ENCODE measurements at regions not wholly inside any gene's neighbourhood (a gene's known extent, or its start where the extent isn't known, plus 50 kb on each side); places are given as distances from the start of the nearest gene placed in this dataset.

DNA sequence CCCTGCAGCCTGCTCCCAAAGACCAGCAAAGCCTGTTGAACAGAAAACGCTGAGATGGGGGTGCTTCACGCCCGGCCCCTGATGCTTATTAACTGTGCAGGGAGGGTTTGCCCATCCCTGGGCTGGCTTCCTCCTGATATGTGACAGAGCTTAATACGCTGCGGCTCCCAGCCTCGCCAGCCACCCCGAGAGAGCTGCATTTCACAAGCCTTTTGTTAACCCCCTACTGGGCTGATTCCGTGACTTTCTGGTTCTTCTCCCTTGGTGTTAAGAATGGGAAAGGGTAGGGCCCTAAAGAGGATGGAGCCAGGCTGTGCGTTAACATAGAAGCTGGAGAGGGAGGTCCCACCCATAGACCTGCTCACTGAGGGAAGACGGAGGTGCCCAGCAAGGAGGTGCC lies 211.8 kb downstream of the ENGASE start:
- DNase-seq (no peak), FAIRE-seq (no peak)
- Histone ChIP-seq H3K36me3 (ENCODE audit: control insufficient read depth in 2 of 3, insufficient read depth in 3 of 3, low read length in 3 of 3) (no peaks in the 10 kb centered on the region), H3K27me3 (ENCODE audit: control insufficient read depth, insufficient read depth, low read length) (peaks cover 4% of the 10 kb centered on the region), H3K9me3 (ENCODE audit: control insufficient read depth in 2 of 3, insufficient read depth in 1 of 3, low read length in 3 of 3) (no peaks in the 10 kb centered on the region), H3K27ac (ENCODE audit: low read depth in 2 of 2, low read length in 2 of 2) (no peak overlapping the region), H3K4me3 (ENCODE audit: low read length in 3 of 3) (no peak overlapping the region), H3K9ac (ENCODE audit: low read length in 3 of 3) (no peak overlapping the region), H3K4me1 (ENCODE audit: control insufficient read depth in 2 of 3, insufficient read depth in 2 of 3, low read depth in 1 of 3, low read length in 3 of 3) (no peaks in the 10 kb centered on the region)
- TF ChIP-seq, protein P1, sequence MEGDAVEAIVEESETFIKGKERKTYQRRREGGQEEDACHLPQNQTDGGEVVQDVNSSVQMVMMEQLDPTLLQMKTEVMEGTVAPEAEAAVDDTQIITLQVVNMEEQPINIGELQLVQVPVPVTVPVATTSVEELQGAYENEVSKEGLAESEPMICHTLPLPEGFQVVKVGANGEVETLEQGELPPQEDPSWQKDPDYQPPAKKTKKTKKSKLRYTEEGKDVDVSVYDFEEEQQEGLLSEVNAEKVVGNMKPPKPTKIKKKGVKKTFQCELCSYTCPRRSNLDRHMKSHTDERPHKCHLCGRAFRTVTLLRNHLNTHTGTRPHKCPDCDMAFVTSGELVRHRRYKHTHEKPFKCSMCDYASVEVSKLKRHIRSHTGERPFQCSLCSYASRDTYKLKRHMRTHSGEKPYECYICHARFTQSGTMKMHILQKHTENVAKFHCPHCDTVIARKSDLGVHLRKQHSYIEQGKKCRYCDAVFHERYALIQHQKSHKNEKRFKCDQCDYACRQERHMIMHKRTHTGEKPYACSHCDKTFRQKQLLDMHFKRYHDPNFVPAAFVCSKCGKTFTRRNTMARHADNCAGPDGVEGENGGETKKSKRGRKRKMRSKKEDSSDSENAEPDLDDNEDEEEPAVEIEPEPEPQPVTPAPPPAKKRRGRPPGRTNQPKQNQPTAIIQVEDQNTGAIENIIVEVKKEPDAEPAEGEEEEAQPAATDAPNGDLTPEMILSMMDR (IDR thresholded peaks at IDR 0.05; ENCODE audit: borderline replicate concordance, extremely low read depth, insufficient read depth): no peak
- intact Hi-C loops (cut with DNase I): no loop called here

DNA sequence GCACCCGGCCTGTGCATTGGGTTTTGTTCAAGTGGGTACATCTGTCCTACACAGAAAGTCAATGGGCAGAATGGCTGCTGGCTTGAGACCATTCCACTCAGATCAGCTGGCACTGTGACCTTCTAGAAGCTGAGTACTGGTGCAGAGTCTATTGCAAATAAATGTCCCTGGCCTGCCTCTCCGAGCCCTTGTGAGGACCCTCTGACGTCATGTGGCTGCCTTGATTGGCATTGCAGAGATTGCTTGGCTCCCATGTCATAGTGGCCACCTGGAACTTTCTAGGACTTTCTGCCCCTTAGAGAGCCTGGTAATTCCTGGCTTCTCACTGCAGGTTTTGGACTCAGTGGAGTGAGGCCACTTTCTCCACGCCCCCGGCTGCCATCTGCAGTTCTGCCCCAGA lies 211.3 kb downstream of the ENGASE start:
- Histone ChIP-seq H3K9me3 (ENCODE audit: control insufficient read depth in 2 of 3, insufficient read depth in 1 of 3, low read length in 3 of 3) (no peaks in the 10 kb centered on the region), H3K4me3 (ENCODE audit: low read length in 3 of 3) (no peak overlapping the region), H3K9ac (ENCODE audit: low read length in 3 of 3) (no peak overlapping the region), H3K27me3 (ENCODE audit: control insufficient read depth, insufficient read depth, low read length) (peaks cover 2% of the 10 kb centered on the region), H3K36me3 (ENCODE audit: control insufficient read depth in 2 of 3, insufficient read depth in 3 of 3, low read length in 3 of 3) (no peaks in the 10 kb centered on the region), H3K27ac (ENCODE audit: low read depth in 2 of 2, low read length in 2 of 2) (no peak overlapping the region), H3K4me1 (ENCODE audit: control insufficient read depth in 2 of 3, insufficient read depth in 2 of 3, low read depth in 1 of 3, low read length in 3 of 3) (no peaks in the 10 kb centered on the region)
- no peak for FAIRE-seq
- intact Hi-C loops (cut with DNase I): no loop called here
- DNase-seq: no peak
- TF ChIP-seq, protein P1 (IDR thresholded peaks at IDR 0.05; ENCODE audit: borderline replicate concordance, extremely low read depth, insufficient read depth): no peak

DNA sequence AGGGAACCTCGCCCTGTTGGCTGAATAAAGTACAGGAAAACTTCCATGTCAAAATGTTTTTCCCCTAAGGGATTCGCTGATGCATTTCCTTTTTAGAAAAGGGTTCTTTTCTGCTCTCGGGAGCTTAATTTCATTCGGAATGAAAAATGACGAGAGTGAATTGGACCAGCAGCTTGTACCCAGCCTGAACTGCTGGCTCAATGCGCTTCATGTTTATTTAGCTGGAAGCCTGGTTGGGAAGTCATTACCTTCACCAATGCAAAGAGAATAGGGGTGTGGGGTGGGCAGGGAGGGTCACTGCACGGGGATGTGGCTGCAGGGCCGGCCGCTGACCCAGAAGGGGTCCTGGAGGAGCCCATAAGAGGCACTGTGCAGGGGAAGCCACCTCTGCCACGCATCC lies 207.7 kb downstream of the ENGASE start:
- H3K9me3 ChIP-seq (ENCODE audit: control insufficient read depth in 2 of 3, insufficient read depth in 1 of 3, low read length in 3 of 3): no peaks in the 10 kb centered on the region
- H3K9ac ChIP-seq (ENCODE audit: low read length in 3 of 3): no peak overlapping the region
- H3K4me3 ChIP-seq (ENCODE audit: low read length in 3 of 3): no peak overlapping the region
- H3K36me3 ChIP-seq (ENCODE audit: control insufficient read depth in 2 of 3, insufficient read depth in 3 of 3, low read length in 3 of 3): no peaks in the 10 kb centered on the region
- TF ChIP-seq, protein P1 (IDR thresholded peaks at IDR 0.05; ENCODE audit: borderline replicate concordance, extremely low read depth, insufficient read depth): no peak
- H3K27me3 ChIP-seq (ENCODE audit: control insufficient read depth, insufficient read depth, low read length): peaks cover 2% of the 10 kb centered on the region
- DNase-seq: no peak
- intact Hi-C loops (cut with DNase I): no loop called here
- no peak overlapping the region for H3K27ac ChIP-seq (ENCODE audit: low read depth in 2 of 2, low read length in 2 of 2)
- H3K4me1 ChIP-seq (ENCODE audit: control insufficient read depth in 2 of 3, insufficient read depth in 2 of 3, low read depth in 1 of 3, low read length in 3 of 3): no peaks in the 10 kb centered on the region
- FAIRE-seq: no peak

DNA sequence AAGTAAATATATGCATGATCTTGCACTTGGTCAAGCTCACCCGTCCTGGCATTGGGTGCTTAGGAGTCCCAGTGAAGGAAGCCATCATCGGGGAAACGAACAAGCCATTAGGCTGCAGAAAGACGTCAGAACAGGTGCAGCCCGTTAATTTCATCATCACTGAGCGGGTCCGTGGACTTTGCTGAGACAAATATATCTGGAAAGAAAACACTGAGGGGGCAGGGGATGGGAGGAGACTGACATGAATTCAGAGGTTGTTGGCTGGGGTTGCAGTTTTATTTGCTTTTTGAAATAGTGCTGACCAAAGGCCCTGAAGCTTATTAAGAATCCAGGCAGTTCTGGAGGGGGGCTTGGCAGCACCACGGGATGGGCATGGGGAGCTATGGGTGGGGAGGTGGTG lies 207.2 kb downstream of the ENGASE start:
- intact Hi-C loops (cut with DNase I): no loop called here

More for the DNA sequence above, 207.2 kb downstream of the ENGASE start:
- DNase-seq: no peak
- H3K4me3 ChIP-seq (ENCODE audit: low read length in 3 of 3): no peak overlapping the region
- no peaks in the 10 kb centered on the region for H3K36me3 ChIP-seq (ENCODE audit: control insufficient read depth in 2 of 3, insufficient read depth in 3 of 3, low read length in 3 of 3)
- H3K9me3 ChIP-seq (ENCODE audit: control insufficient read depth in 2 of 3, insufficient read depth in 1 of 3, low read length in 3 of 3): no peaks in the 10 kb centered on the region
- H3K4me1 ChIP-seq (ENCODE audit: control insufficient read depth in 2 of 3, insufficient read depth in 2 of 3, low read depth in 1 of 3, low read length in 3 of 3): no peaks in the 10 kb centered on the region
- no peak overlapping the region for H3K9ac ChIP-seq (ENCODE audit: low read length in 3 of 3)
- peaks cover 2% of the 10 kb centered on the region for H3K27me3 ChIP-seq (ENCODE audit: control insufficient read depth, insufficient read depth, low read length)
- no peak for FAIRE-seq
- H3K27ac ChIP-seq (ENCODE audit: low read depth in 2 of 2, low read length in 2 of 2): no peak overlapping the region
- TF ChIP-seq, protein P1 (IDR thresholded peaks at IDR 0.05; ENCODE audit: borderline replicate concordance, extremely low read depth, insufficient read depth): no peak

All from kidney (tissue), 13 donors.